Astrocyte (in vitro differentiated cells and primary cell): ENCODE measurements at regions not wholly inside any gene's neighbourhood (a gene's known extent, or its start where the extent isn't known, plus 50 kb on each side); places are given as distances from the start of the nearest gene placed in this dataset.

ENCODE experiments used
- DNase-seq: peaks from one replicate; pipeline ENCODE4 v3.0.0-alpha.2; 2010; ENCODE audit warnings: low read depth
- FAIRE-seq: peaks from 2 replicates; lab custom pipeline; 2011; peaks lifted over from hg19 to GRCh38; lab: Jason Lieb, UNC
- H2AFZ ChIP-seq: 2 replicates; pipeline ENCODE4 v1.6.0; 2012; ENCODE audit warnings: low read depth, low read length, inconsistent platforms
- H3K27ac ChIP-seq: 2 replicates; pipeline ENCODE4 v1.5.1; 2011; ENCODE audit warnings: low read depth, low read length, inconsistent platforms
- H3K27me3 ChIP-seq: 2 replicates; pipeline ENCODE4 v1.6.0; 2011; ENCODE audit warnings: low read length, inconsistent platforms; ENCODE audit not compliant: insufficient read depth
- H3K36me3 ChIP-seq: 2 replicates; pipeline ENCODE4 v1.5.1; 2011; ENCODE audit warnings: low read length, inconsistent platforms; ENCODE audit not compliant: insufficient read depth
- H3K4me1 ChIP-seq: 2 replicates; pipeline ENCODE4 v1.5.1; 2011; ENCODE audit warnings: low read length, inconsistent platforms; ENCODE audit not compliant: insufficient read depth
- H3K4me2 ChIP-seq: 2 replicates; pipeline ENCODE4 v1.6.0; 2012; ENCODE audit warnings: low read length, inconsistent platforms
- H3K4me3 ChIP-seq: 2 replicates; pipeline ENCODE4 v1.5.1; 2011; ENCODE audit warnings: low read depth, mild to moderate bottlenecking, low read length, inconsistent platforms; ENCODE audit not compliant: insufficient read depth
- H3K79me2 ChIP-seq: 2 replicates; pipeline ENCODE4 v1.6.0; 2012; ENCODE audit warnings: mild to moderate bottlenecking, low read length, inconsistent platforms; ENCODE audit not compliant: insufficient read depth
- H3K9ac ChIP-seq: 2 replicates; pipeline ENCODE4 v1.6.0; 2012; ENCODE audit warnings: mild to moderate bottlenecking, low read length, inconsistent platforms
- H3K9me3 ChIP-seq: 2 replicates; pipeline ENCODE4 v1.5.1; 2012; ENCODE audit warnings: low read depth, mild to moderate bottlenecking, low read length, inconsistent platforms; ENCODE audit not compliant: insufficient read depth
- H4K20me1 ChIP-seq: 2 replicates; pipeline ENCODE4 v1.6.0; 2012; ENCODE audit warnings: low read length, inconsistent platforms; ENCODE audit not compliant: insufficient read depth
- H3K27ac Mint-ChIP-seq: one replicate; pipeline ENCODE4 v1.8.0; 2021; ENCODE audit warnings: mild to moderate bottlenecking, mixed read lengths; ENCODE audit not compliant: unreplicated experiment
- H3K27me3 Mint-ChIP-seq: one replicate; pipeline ENCODE4 v1.8.0; 2021; ENCODE audit warnings: low read depth, mixed read lengths; ENCODE audit not compliant: unreplicated experiment
- H3K36me3 Mint-ChIP-seq: one replicate; pipeline ENCODE4 v1.8.0; 2021; ENCODE audit warnings: low read depth, mixed read lengths; ENCODE audit not compliant: unreplicated experiment
- H3K4me1 Mint-ChIP-seq: one replicate; pipeline ENCODE4 v1.8.0; 2021; ENCODE audit warnings: low read depth, mixed read lengths; ENCODE audit not compliant: unreplicated experiment
- H3K4me3 Mint-ChIP-seq: one replicate; pipeline ENCODE4 v1.8.0; 2021; ENCODE audit warnings: mild to moderate bottlenecking, moderate library complexity, mixed read lengths; ENCODE audit not compliant: unreplicated experiment
- H3K9me3 Mint-ChIP-seq: one replicate; pipeline ENCODE4 v1.8.0; 2021; ENCODE audit warnings: mild to moderate bottlenecking, mixed read lengths; ENCODE audit not compliant: unreplicated experiment
- CTCF ChIP-seq: IDR thresholded peaks from 2 replicates; pipeline ENCODE4 v1.5.1; 2011; ENCODE audit warnings: low read depth, mild to moderate bottlenecking, inconsistent platforms, low read length, moderate library complexity; ENCODE audit not compliant: insufficient read depth
- EZH2 ChIP-seq: IDR thresholded peaks from 2 replicates; pipeline ENCODE4 v1.6.1; 2012; ENCODE audit warnings: mild to moderate bottlenecking, low read length, inconsistent platforms; ENCODE audit not compliant: insufficient read depth

GRCh38 chr4:138727731-138728130, 287.9 kb upstream of the NOCT start:
- Histone ChIP-seq H2AFZ (no peak overlapping the region), H3K27ac (no peak overlapping the region), H3K27me3 (no peaks in the 10 kb centered on the region), H3K4me1 (no peaks in the 10 kb centered on the region), H4K20me1 (no peaks in the 10 kb centered on the region), H3K9ac (no peak overlapping the region), H3K4me2 (no peak overlapping the region), H3K9me3 (no peaks in the 10 kb centered on the region), H3K36me3 (no peaks in the 10 kb centered on the region), H3K79me2 (no peaks in the 10 kb centered on the region), H3K4me3 (no peak overlapping the region)
- Mint-ChIP-seq H3K4me3 (no peak overlapping the region), H3K27ac (no peak overlapping the region), H3K36me3 (no peaks in the 10 kb centered on the region), H3K9me3 (no peaks in the 10 kb centered on the region), H3K27me3 (peaks cover 8% of the 10 kb centered on the region), H3K4me1 (no peaks in the 10 kb centered on the region)
- FAIRE-seq = no peak
- DNase-seq = no peak
- TF ChIP-seq EZH2 (no peak), CTCF (no peak)

DNA sequence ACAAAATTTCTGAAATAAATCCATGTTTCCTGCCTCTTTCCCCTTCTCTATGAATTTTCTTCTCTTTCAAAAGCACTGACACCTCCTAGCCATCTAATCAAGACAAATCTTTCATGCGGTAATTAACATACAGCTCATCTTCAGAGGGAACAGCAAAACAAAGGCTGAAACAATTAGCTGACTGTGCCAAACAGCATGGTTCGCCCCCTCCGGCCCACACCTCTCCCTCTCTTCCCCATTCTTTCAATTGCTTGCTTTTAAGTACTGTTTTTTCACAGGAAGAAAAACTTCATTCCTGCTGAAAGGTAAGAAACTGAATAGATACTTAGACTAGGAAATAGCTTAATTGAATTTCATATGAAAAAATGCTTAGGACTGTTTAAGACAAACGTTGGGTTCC, 291.1 kb upstream of the NOCT start:
- H2AFZ ChIP-seq = no peak overlapping the region
- Mint-ChIP-seq H3K4me3 (no peak overlapping the region), H3K36me3 (no peaks in the 10 kb centered on the region), H3K9me3 (no peaks in the 10 kb centered on the region), H3K27me3 (peaks cover 8% of the 10 kb centered on the region), H3K27ac (no peak overlapping the region), H3K4me1 (no peaks in the 10 kb centered on the region)
- no peaks in the 10 kb centered on the region for H3K4me1 ChIP-seq
- no peak for TF ChIP-seq CTCF
- TF ChIP-seq EZH2 = no peak
- DNase-seq (no peak), FAIRE-seq (no peak)
- H4K20me1 ChIP-seq = no peaks in the 10 kb centered on the region
- no peaks in the 10 kb centered on the region for H3K9me3 ChIP-seq
- no peak overlapping the region for H3K4me3 ChIP-seq
- H3K27ac ChIP-seq = no peak overlapping the region
- no peak overlapping the region for H3K9ac ChIP-seq
- no peaks in the 10 kb centered on the region for H3K27me3 ChIP-seq
- H3K36me3 ChIP-seq = no peaks in the 10 kb centered on the region
- no peak overlapping the region for H3K4me2 ChIP-seq
- H3K79me2 ChIP-seq = no peaks in the 10 kb centered on the region

DNA sequence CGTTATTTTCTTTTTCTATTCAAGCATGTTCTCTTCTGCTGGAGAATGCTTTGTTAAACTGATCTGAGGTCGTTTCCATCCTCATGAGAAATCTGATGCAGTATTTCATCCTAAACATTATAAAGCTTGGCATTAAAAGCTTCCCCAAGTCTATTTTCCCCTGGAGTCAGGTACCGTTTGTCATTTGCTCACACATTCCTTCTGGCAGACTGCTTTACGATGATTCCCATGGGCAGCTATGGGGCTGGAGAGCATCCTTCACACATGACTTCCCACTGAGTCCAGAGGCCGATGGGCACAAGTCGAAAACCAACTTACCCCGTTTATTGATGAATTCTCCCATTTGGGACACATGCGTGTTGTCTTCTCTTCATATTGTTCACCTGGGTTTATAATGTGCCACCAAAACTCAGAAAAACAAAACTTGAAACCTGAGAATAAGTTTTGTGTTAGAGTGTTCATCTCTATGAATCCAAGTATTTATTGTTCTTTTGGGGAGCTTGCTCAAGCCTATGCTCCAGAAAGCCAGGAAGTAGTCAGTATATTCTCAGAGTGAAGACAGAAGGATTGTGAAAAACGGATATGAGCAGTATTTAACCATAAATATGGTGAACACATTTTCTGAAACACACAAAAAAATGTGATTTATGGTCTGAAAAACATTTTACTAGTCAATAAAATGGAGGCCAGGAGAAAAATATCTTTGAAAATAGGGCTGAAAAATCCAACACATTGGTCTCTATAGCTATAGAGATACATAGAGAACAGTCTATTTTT, 298.8 kb upstream of the NOCT start:
- Histone ChIP-seq H3K4me2 (no peak overlapping the region), H3K79me2 (no peaks in the 10 kb centered on the region), H3K36me3 (no peaks in the 10 kb centered on the region), H3K27me3 (no peaks in the 10 kb centered on the region), H3K4me1 (no peaks in the 10 kb centered on the region), H3K4me3 (no peak overlapping the region), H3K27ac (no peak overlapping the region), H2AFZ (no peak overlapping the region), H3K9ac (no peak overlapping the region), H3K9me3 (no peaks in the 10 kb centered on the region), H4K20me1 (no peaks in the 10 kb centered on the region)
- no peak for DNase-seq
- no peaks in the 10 kb centered on the region for H3K4me1 Mint-ChIP-seq
- H3K9me3 Mint-ChIP-seq = no peaks in the 10 kb centered on the region
- TF ChIP-seq CTCF = no peak
- TF ChIP-seq EZH2 = no peak
- peaks cover 1% of the 10 kb centered on the region for H3K27me3 Mint-ChIP-seq
- no peak overlapping the region for H3K27ac Mint-ChIP-seq
- no peak overlapping the region for H3K4me3 Mint-ChIP-seq
- H3K36me3 Mint-ChIP-seq = no peaks in the 10 kb centered on the region
- FAIRE-seq = no peak
